OCI-LY3 (cell line): ENCODE measurements at regions not wholly inside any gene's neighbourhood (a gene's known extent, or its start where the extent isn't known, plus 50 kb on each side); places are given as distances from the start of the nearest gene placed in this dataset.

Experiments used
- EZH2phosphoT487 ChIP-seq: fragments of 200-600 bp; shearing (Covaris generic); IDR thresholded peaks from 2 replicates; pipeline ENCODE4 v1.6.1; 2018; ENCODE audit warnings: antibody characterized with exemption, mixed run types, low read depth
- TF ChIP-seq, protein P1 (sequence below): fragments of 200-600, 300-600 bp; sonication (generic); IDR thresholded peaks from 2 replicates; pipeline ENCODE4 v1.5.1; 2014; ENCODE audit warnings: antibody characterized with exemption, low read length, low read depth

DNA sequence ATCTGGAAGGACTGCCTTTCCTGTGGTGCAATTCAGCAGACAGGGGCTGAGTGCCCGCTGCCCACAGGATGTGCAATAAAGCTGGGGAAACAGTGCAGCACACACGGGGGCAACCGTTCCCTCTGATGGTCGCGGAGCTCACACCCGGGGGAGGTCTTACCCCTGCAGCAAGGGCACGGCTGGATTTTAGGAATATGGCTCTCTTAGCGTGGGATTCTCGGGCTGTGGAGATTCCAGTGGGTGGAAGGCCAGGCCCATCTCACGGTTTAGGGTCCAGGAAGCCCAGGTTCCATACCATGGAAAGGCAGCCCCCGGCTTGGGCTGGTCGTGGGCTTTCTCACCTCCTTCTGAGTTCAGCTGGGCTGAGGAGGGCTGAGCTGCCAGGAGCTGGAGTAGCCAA lies 244.1 kb downstream of the MED10 start:
- TF ChIP-seq, protein P1, sequence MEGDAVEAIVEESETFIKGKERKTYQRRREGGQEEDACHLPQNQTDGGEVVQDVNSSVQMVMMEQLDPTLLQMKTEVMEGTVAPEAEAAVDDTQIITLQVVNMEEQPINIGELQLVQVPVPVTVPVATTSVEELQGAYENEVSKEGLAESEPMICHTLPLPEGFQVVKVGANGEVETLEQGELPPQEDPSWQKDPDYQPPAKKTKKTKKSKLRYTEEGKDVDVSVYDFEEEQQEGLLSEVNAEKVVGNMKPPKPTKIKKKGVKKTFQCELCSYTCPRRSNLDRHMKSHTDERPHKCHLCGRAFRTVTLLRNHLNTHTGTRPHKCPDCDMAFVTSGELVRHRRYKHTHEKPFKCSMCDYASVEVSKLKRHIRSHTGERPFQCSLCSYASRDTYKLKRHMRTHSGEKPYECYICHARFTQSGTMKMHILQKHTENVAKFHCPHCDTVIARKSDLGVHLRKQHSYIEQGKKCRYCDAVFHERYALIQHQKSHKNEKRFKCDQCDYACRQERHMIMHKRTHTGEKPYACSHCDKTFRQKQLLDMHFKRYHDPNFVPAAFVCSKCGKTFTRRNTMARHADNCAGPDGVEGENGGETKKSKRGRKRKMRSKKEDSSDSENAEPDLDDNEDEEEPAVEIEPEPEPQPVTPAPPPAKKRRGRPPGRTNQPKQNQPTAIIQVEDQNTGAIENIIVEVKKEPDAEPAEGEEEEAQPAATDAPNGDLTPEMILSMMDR = no peak
- no peak for TF ChIP-seq EZH2phosphoT487
